Ammon's horn (tissue), 1 donor: ENCODE measurements at regions not wholly inside any gene's neighbourhood (a gene's known extent, or its start where the extent isn't known, plus 50 kb on each side); places are given as distances from the start of the nearest gene placed in this dataset.
"Not testable (repeated sequence)": the region's sequence is repeated elsewhere in the genome, so short reads cannot be mapped to it uniquely, and the experiment has no call there.

Experiments used
- DNase-seq: peaks from one replicate; pipeline ENCODE4 v3.0.0-alpha.2; 2016; ENCODE audit warnings: low spot score

DNA sequence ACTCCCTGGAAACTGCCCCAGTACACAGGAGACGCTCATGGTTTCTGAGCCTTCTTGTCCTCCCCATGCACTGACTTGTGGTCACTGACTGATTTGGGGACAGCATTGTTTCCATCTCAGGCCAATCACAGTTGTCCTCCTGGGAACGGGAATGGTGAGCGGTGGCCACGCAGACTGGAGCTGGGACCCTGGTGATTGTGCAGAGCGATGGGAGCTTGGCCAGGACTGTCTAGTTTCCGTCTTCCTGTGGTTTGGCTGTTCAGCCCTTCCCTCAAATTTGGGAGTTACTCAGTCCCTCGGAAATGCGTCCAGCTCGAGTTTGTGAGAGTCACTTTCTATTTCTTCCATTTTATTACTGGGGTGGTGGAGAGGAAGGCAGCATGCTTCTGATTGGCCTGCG is 250.9 kb downstream of the ACTR3B start:
- no peak for DNase-seq

DNA sequence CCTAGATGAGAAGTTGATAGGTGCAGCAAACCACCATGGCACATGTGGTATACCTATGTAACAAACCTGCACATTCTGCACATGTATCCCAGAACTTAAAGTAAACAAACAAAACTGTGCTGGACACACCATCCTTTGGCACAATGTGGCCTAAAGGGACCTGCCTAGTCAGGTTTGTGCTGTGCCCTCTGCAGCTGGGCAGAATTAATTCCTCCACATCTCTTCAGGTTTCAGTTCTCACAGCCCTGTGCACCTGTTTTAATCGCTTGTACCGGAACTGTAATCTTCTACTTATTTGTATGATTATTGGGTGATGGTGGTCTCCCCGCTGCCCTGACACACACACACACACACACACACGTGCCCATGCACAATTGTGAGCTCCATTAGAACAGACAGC is 252.7 kb downstream of the ACTR3B start:
- DNase-seq, result no peak

DNA sequence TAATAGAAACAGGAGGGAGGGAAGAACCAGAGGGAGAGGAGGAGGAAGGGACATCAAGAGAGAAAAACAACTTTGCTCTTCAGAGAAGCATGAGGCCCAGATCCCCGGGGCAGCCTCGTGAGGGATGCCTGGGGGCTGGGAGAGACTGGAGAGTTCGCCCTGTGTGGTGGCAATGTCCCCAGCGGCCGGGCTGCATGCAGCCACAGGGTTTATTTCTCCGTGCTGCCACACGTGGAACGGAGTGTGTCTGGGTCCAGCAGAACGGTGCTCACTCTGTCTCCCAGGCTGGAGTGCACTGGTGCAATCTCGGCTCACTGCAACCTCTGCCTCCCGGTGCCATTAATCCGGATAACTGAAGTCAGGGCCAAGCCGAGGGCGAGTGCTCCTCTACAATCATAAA is 257.7 kb downstream of the ACTR3B start:
- no peak for DNase-seq

DNA sequence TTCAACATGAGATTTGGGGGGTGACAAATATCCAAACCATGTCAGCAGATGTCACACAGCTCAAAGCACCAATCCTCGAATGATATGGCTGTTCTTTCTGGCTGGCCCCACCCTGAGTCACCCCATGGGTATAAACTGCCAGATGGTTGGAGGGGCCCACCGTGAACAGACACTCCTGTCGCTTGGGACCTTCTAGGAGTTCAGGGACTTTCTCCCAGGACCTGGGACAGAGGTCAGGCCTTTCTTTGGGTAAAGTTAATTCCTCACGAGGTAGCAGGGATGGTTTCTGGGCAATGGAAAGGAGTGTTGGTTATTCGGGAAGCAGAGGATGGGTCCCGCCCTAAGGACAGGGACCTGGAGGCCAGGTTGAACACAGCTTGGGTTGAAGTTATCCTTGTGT is 262.0 kb downstream of the ACTR3B start:
- no peak for DNase-seq

DNA sequence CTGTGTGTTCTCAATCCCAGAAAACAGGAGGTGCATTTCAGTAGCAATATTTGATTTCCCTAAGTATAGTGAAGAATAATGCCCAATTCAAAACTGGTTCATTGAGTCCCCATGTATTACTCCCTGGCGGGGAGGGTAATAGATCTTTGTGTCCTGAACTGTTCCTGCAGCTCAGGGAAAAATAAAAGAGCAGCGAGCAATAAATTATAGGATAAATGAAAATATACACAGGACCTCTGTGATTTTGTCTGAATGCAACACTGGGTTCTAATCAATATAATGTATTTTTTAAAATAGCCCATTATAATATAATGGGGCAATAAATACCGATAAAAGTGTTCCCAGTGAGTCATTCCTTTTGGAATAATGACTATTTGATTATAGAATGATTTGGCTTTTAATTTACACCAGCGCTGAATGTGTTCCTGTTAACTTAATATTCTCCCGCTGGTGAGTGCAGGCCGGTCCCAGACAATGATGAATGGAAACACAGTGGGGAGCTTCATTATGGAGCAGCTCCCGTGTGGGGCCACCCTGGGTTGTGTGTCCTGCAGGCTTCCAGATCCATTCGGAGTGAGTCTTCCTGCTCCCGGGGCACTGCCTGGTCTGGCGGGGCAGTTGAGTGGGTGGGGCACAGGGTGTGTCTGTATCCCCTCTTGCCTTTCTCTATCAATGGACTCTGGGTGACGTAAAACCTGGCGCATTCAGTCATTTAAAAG is 263.1 kb downstream of the ACTR3B start:
- no peak for DNase-seq

DNA sequence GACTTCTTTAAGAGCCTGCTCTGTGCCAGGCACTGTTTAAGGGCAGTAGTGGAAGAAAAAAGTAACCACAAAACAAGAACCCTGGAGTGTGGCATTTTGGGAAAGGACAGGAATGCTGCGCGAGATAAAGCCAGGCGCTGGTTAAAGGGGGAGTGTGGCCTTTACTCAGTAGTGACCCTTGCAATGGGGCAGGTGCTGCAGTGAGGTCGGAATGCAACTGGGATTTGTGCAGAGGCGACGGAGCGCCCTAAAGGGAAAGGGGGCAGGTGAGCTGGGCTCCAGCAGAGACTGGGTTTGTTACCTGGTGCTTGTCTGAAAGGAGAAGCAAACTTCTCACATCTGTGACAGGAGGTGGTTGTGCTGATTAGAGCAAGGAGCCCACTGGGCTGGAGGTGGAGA is 263.6 kb downstream of the ACTR3B start:
- DNase-seq, result no peak

DNA sequence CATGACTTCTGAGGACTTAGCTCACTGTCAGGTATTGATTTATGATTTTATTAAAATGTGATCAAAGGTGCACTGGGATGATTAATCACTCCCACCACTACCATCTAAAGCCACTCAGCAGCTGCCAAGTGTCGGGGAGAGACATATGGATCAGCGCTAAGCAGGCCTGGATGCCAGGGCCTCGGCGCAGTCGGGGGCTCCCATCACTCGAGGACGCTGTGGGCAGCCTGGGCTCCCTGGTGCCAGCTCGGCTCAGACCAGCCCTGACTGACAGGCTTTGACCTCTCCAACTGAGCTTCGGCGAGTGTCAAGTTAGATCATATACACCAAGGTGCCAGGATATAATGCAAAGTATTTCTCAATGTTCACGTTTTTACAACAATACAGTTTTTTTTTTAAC is 267.7 kb downstream of the ACTR3B start:
- DNase-seq, result no peak

DNA sequence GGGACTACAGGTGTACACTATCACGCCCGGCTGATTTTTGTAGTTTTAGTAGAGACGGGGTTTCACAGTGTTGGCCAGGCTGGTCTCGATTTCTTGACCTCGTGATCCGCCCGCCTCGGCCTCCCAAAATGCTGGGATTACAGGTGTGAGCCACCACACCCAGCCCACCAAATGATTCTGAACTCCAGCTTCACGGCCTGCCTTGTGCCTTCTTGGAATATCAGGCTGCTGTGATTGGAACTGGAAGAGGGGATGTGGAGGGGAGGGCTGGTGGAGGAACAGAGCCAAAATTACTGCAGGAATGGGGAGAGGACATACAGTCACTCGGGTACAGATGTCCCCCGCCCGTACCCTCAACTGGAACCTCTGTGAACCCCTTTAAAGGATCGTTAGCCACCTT is 268.4 kb downstream of the ACTR3B start:
- no peak for DNase-seq

DNA sequence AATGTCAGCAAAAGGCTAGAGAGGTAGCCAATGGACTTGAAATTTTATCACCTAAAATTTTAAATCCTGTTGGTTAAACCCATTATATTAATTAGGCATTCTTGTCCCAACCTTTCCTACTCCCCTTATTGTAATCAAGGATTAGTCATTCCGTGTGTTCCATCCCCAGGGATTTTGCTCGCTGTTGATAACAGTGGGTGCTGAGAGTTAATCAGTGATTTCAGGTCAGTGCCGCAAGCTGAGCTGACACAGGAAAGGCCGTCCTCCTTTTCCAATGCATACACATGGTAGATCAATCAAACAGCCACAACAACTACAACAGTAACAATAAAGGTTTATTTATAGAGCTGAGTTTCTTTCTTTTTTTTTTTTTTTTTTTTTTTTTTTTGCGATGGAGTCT is 271.4 kb downstream of the ACTR3B start:
- DNase-seq, result no peak

DNA sequence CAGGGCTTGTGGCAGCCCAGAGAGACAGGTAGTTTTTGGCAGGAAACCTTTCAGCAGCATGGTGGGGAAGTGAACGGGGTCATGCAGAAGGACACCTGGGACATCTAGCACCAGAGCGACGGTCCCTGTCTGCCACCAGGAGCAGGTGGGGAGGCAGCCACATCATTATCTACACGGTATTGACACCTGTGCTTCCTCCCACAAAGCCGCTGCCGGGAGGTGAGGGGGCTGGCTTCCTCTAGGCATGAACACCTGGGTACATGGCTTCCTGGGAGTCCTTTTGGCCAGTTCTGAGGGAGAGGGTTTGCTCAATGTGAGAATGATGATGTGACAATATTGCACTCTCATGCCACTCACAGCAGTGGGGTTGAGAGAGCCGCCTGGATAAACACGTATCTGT is 275.2 kb downstream of the ACTR3B start:
- no peak for DNase-seq

DNA sequence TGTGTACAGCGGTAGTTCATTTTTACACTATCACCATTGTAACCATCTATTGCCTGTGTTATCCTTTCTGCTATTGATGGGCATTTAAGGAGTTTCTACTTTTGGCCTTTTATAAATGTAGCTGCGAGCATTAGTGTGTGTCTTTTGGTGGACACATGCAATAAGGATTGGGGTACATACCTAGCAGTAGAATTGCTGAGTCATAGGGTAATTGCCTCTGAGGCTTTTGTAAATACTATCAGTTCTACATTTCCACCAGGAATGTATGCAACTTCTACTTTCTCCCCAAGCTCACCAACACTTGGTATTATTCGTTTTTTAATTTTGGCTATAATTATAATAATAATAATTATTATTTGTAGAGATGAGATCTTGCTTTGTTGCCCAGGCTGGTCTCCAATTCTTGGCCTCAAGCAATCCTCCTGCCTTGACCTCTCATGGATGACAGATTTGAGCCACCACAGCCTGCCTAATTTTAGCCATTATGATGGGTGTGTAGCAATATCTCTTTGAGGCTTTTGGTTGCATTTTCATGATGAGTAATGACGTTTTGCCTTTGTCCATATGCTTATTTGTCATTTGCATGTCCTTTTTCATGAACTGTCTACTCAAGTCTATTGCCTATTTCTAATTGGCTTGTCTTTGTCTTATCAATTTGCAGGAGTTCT is 277.0 kb downstream of the ACTR3B start:
- DNase-seq, result no peak

DNA sequence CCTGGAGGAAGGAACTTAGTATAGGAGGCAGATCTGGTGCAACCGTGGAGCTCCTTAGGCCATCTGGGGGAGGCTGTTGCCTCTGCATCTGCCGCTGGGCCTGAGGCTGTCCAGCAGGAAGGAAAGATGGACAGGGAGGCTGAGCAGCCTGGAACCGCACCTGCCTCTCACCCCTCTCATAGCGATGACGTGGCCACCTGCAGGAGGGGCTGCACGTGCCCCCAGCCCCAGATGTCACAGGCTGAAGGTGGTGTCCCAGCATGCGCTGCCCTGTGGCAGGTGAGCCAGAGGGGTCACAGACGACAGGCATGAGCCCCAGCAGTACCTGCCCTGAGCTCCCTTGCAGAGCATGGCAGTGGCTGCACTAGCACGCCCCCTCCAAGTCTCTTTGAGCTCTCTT is 283.9 kb downstream of the ACTR3B start:
- DNase-seq, result no peak

DNA sequence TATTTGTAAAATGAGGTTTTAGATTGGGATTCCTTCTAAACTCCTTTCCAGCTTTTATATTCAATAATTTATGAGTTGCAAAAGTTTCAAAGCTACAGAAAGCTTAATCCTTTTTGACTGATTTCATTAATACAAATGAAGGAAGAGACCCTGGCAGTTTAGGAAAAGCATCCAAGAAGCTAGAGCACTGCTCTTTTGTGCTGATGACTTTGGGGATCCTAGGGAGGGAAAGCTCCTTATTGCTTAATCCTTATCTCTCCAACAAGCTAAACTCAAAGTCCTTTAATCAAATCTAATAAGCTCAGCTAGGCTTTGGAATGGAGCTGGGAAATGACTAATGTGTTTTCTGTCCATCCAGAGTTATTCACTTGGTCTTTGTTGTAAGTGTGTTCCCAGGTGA is 285.4 kb downstream of the ACTR3B start:
- DNase-seq, result no peak

DNA sequence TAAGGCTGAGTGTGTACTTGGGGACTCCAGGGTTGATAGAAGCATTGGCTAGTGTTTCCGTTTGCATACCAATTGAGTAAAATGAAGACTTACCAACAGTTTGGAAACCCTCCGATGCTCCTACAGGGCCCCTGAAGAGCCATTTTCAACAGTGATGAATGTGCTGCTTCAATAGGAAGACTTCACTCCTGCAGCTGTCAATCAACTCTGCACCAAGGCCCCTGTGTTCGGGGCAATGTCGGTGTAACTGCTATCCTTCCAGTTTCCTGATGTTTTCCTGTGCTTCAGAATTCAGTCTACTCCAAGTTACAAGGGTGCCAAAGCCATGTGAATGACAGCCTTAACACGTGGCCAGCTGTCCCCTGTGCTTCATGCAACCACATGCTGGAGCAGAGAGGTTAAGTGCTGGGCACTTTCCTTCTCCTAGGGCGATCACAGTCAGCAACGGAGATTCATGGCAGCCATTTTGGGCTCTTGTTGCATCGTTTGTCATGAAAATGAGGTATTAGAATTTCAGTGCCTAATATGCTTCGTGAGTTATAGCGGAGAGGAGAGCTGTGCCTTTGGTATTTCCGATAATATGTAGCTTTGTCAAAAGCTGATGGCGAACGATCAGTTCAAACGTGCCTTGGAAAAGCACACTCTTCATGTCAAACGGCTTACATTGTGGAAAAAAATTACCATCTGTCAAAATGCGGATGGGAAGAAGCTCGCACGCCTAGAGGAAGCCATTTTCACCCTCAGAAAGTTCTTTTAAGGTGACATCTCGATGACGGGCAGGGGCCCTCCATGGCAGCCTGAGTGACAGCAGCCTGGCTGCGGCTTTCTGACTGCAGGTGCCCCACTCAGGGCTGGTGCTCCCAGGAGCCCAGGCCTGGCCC is 287.8 kb downstream of the ACTR3B start:
- no peak for DNase-seq

DNA sequence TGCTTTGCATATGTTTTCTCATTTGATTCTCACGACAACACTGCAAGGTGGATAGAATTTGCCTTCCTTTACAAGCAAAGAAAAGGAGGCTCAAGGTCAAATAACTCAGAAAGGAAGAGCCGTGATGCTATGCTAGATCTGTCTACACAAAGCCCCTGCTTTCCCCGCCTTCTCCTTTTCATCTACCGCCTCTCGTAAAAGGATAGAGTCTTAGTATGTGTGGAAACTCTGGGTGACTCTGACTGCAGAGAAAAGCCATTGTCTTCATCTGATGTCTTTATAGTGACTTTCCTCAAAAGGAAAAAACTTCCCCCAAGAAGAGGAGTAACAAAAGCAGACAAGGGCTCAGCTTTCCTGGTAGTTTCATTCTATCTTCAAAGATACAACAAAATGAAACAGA is 292.7 kb downstream of the ACTR3B start:
- no peak for DNase-seq

DNA sequence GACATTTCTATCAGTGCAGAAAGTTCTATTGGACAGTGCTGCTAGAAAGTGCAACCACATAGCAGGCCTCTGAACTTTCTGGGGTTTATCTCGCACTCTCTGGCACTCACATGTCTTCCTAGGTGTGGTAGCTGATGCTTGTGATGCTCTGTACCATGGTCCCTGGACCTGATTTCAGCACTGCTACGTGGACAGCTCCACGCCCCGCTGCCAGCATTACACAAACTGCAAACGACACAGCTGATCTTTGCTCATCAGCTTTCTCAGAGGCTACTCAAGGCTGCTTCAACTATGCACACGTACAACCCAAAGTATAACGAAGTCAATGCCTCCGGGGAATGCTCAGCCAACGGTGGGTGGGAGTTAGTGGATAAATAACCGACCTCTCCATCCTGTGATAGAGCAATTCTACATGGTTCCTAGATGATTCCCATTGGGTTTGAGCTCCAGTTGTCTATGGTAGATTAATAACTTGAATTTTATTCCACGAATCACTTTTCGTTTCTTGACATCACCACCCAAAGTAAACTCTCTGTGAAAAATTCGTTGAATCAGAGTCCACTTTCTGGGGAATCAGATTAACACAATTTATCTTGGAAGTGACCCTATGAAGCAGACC is 302.5 kb downstream of the ACTR3B start:
- DNase-seq, result no peak

DNA sequence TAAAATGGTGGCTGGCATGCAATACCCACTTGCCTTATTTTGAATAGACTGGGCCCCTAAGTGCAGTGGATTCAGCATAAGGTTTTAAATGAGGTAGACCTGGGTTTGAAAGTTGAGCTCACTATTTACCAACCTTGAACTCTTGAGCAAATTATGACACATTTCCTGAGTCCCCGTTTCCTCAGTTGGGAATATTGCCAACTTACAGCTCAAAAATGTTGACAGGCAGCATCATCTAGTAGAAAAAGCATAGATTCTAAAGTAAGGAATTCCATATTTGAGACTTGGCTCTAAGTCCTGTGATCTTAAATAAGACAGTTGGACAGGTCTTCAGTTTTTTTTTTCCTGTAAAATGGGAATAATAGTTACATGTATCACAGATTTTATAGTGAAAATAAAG is 305.5 kb downstream of the ACTR3B start:
- no peak for DNase-seq

DNA sequence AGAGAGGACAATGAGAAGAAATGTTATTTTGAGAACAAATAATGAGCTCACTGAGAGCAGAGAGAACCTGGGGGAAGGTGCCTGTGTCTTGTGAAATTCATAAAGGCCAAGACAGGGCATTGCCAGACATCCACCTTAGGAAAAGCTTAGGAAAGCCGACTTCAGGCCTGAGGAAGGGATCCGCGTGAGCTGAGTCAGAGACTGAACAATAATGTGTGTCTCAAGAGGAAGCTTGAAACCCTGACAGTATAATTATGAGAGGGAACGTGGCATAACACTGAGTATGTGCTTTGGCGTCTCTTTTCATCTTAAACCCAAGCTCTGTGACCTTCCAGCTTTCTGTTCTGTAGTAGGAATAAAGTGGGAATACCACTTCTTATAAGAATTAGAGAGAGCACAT is 307.2 kb downstream of the ACTR3B start:
- DNase-seq, result no peak

DNA sequence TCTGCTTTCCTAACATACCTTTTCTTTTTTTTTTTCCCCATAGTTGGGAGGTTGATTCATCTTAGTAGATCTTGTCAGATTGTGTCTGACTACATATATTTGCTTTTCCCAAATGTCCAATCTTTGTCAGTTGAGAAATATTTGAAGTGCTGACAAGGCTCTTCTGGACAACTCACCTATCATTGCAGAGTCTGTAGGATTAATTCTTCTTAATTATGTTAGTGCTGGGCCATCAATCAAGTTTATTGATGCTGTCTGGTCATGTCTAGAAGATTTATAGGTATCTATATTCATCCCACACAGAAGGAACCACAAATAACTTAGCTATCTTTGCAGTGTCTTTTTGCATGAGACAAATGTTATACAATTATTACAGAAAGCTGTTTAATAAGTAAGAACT is 310.6 kb downstream of the ACTR3B start:
- DNase-seq, result no peak

DNA sequence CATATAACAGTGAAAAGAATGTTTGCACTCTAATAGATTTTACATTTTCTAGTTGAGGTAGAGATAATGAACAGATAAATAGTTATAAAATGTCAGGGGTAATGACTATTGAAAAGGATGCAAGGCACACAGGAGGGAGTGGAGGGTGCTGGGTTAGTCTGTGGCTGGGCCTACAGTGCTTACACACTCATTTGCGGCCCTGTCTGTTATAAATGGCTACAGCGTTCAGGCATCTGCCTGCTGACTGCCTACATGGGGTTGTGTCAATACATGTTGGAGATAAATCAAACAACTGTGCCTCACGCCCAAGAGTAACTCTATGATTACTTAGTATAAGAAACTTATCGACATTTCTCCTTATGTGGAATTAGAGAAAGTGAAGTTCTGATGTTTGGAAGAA is 313.3 kb downstream of the ACTR3B start:
- DNase-seq, result no peak

DNA sequence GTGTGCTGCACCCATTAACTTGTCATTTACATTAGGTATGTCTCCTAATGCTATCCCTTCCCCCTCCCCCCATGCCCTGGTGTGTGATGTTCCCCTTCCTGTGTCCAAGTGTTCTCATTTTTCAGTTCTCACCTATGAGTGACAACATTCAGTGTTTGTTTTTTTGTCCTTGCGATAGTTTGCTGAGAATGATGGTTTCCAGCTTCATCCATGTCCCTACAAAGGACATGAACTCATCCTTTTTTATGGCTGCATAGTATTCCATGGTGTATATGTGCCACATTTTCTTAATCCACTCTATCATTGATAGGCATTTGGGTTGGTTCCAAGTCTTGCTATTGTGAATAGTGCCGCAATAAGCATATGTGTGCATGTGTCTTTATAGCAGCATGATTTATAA is 316.7 kb downstream of the ACTR3B start:
- not testable (repeated sequence) for DNase-seq

DNA sequence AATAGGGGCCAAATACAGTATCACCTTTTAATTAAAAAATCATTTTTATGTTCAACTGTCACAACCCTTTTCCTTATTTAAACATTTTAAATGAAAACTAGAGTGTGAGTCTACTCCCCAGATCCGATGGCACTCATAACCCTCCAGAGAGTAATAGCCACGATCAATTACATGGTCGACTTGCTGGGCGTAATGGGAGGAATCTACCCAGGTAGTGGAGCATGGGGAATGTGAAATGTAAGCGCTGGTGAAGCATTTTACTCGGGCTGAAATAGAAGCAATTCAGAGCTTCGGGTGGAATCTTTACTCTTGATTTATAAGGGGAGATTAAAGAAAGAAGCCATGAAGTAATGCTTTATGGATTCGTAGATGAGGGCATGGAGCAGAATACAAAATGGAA is 321.9 kb downstream of the ACTR3B start:
- no peak for DNase-seq

DNA sequence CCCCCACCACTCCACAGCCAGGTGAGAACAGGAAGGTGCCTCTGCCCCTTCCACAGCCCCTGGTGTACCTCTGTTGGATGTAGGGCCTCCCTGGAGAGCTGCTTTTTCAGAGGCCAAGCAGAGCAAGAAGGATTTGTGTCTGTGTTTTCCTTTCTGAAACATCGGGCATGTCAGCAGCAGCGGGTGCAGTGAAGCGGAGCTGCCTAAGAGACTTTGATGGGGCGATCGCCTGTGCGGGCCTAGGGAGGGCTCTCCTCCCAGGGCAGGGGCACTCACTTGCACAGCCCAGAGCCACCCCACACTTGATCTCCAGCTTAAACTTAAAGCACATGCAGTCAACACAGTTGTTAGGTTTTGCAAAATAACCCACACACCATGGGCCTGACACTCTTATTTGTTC is 324.7 kb downstream of the ACTR3B start:
- no peak for DNase-seq
